Endothelial cell of umbilical vein (primary cell): ENCODE measurements at regions not wholly inside any gene's neighbourhood (a gene's known extent, or its start where the extent isn't known, plus 50 kb on each side); places are given as distances from the start of the nearest gene placed in this dataset.

Experiments used
- BruUV-seq: library from RNA; stranded (reverse); fragments of 400-500 nt; replicated peaks from 2 replicates; lab custom pipeline; 2021; lab: Mats Ljungman, UMichigan
- CTCF ChIA-PET: fragments of 300-600, 350-600 bp; sonication (Branson Sonifier 250); formaldehyde crosslinking; loops from one replicate; lab custom pipeline; 2021; ENCODE audit warnings: antibody characterized with exemption, inconsistent platforms; lab: Charles Lee
- POLR2A ChIA-PET: fragments of 300-600, 350-600 bp; sonication (Branson Sonifier 250); formaldehyde crosslinking; loops from one replicate; lab custom pipeline; 2021; ENCODE audit warnings: antibody characterized with exemption, inconsistent platforms; lab: Charles Lee
- DNase-seq: peaks from one replicate; pipeline ENCODE4 v3.0.0-alpha.2; 2011; ENCODE audit warnings: low read depth, low spot score
- FAIRE-seq: peaks from 2 replicates; lab custom pipeline; 2011; peaks lifted over from hg19 to GRCh38; lab: Jason Lieb, UNC
- H2AFZ ChIP-seq: 2 replicates; pipeline ENCODE4 v1.6.0; 2012; ENCODE audit warnings: low read depth, low read length, control low read depth, inconsistent platforms
- H3K27ac ChIP-seq: 2 replicates; pipeline ENCODE4 v1.5.1; 2011; ENCODE audit warnings: low read depth, mild to moderate bottlenecking, control low read depth, low read length, moderate library complexity; ENCODE audit not compliant: insufficient read depth
- H3K27me3 ChIP-seq, 2 experiments: 2 replicates each; pipeline versions ENCODE4 v1.6.0 to v1.6.1; 2011; ENCODE audit warnings: low read length in 2 of 2, mixed read lengths in 1 of 2; ENCODE audit not compliant: control insufficient read depth in 2 of 2, insufficient read depth in 2 of 2
- H3K36me3 ChIP-seq, 2 experiments: 2 replicates in 1 of 2; 3 replicates in 1 of 2; pipeline ENCODE4 v1.5.1; 2011; ENCODE audit warnings: low read length in 2 of 2, mild to moderate bottlenecking in 1 of 2, moderate library complexity in 1 of 2; ENCODE audit not compliant: control insufficient read depth in 2 of 2, insufficient read depth in 2 of 2; ENCODE audit errors: extremely low read depth in 1 of 2
- H3K4me1 ChIP-seq: 3 replicates; pipeline ENCODE4 v1.5.1; 2011; ENCODE audit warnings: mild to moderate bottlenecking, low read length; ENCODE audit not compliant: control insufficient read depth, insufficient read depth; ENCODE audit errors: extremely low read depth
- H3K4me2 ChIP-seq: 2 replicates; pipeline ENCODE4 v1.6.1; 2011; ENCODE audit warnings: low read length, control low read depth, mixed read lengths; ENCODE audit not compliant: insufficient read depth
- H3K4me3 ChIP-seq, 3 experiments: fragments of 200-600 bp in 1 of 3; sonication (generic), shearing (Covaris generic) in 1 of 3; replicated peaks in 1 of 3; 2 replicates each; pipeline ENCODE4 v1.5.1; 2011 to 2016; ENCODE audit warnings: control low read depth in 3 of 3, low read length in 3 of 3, mild to moderate bottlenecking in 2 of 3, inconsistent platforms in 1 of 3, low read depth in 1 of 3, moderate library complexity in 1 of 3; ENCODE audit not compliant: insufficient read depth in 1 of 3
- H3K79me2 ChIP-seq: 2 replicates; pipeline ENCODE4 v1.6.0; 2012; ENCODE audit warnings: low read length, inconsistent platforms; ENCODE audit not compliant: control insufficient read depth, insufficient read depth
- H3K9ac ChIP-seq: replicated peaks from 2 replicates; pipeline ENCODE3; 2011; ENCODE audit warnings: low read length, control low read depth; ENCODE audit not compliant: insufficient read depth; ENCODE audit errors: extremely low read depth
- H3K9me1 ChIP-seq: replicated peaks from 3 replicates; pipeline ENCODE4 v1.6.0; 2011; ENCODE audit warnings: mild to moderate bottlenecking, low read length; ENCODE audit not compliant: control insufficient read depth, insufficient read depth; ENCODE audit errors: extremely low read depth
- H3K9me3 ChIP-seq: replicated peaks from 2 replicates; pipeline ENCODE4 v1.5.1; 2012; ENCODE audit warnings: low read length, inconsistent platforms; ENCODE audit not compliant: control insufficient read depth, insufficient read depth
- H4K20me1 ChIP-seq: replicated peaks from 2 replicates; pipeline ENCODE3; 2011; ENCODE audit warnings: mild to moderate bottlenecking, low read length; ENCODE audit not compliant: control insufficient read depth, insufficient read depth; ENCODE audit errors: extremely low read depth
- CTCF ChIP-seq, 2 donors: IDR thresholded peaks; 1 replicate in 1 of 2; 2 replicates in 1 of 2; pipeline ENCODE4 v1.5.1; 2011; ENCODE audit warnings: low read length in 2 of 2, mild to moderate bottlenecking in 2 of 2, moderate library complexity in 2 of 2, control low read depth in 1 of 2, inconsistent platforms in 1 of 2, low read depth in 1 of 2; ENCODE audit not compliant: insufficient read depth in 1 of 2; ENCODE audit errors: extremely low read depth in 1 of 2
- EZH2 ChIP-seq: IDR thresholded peaks from 2 replicates; pipeline ENCODE4 v1.6.1; 2012; ENCODE audit warnings: borderline replicate concordance, low read depth, mild to moderate bottlenecking, moderate library complexity, low read length, inconsistent platforms; ENCODE audit not compliant: severe bottlenecking
- FOS ChIP-seq: IDR thresholded peaks from 2 replicates; pipeline ENCODE4 v1.6.1; 2011; ENCODE audit warnings: mild to moderate bottlenecking, low read length, moderate library complexity, borderline replicate concordance; ENCODE audit not compliant: insufficient read depth
- GATA2 ChIP-seq: IDR thresholded peaks from 2 replicates; pipeline ENCODE4 v1.7.0; 2011; ENCODE audit warnings: low read depth, mild to moderate bottlenecking, moderate library complexity, mixed read lengths, low read length; ENCODE audit not compliant: insufficient read length, insufficient read depth
- JUN ChIP-seq: IDR thresholded peaks from 2 replicates; pipeline ENCODE4 v1.6.1; 2011; ENCODE audit warnings: borderline replicate concordance, low read depth; ENCODE audit not compliant: insufficient read length, insufficient read depth
- MAX ChIP-seq: IDR thresholded peaks from 2 replicates; pipeline ENCODE4 v1.6.1; 2011; ENCODE audit not compliant: insufficient read depth, insufficient read length
- MYC ChIP-seq: IDR thresholded peaks from one replicate; pipeline ENCODE4 v1.6.1; 2011; ENCODE audit warnings: mild to moderate bottlenecking, low read depth, low read length
- POLR2A ChIP-seq: IDR thresholded peaks from 2 replicates; pipeline ENCODE4 v1.6.1; 2012; ENCODE audit warnings: low read depth, mild to moderate bottlenecking, control low read depth, low read length
- POLR2AphosphoS5 ChIP-seq: IDR thresholded peaks from 2 replicates; pipeline ENCODE4 v1.6.1; 2012; ENCODE audit warnings: low read depth, mild to moderate bottlenecking, control low read depth, low read length, moderate library complexity; ENCODE audit not compliant: insufficient read depth
- dilution Hi-C: fragments of 300-500 bp; cut with MboI; formaldehyde crosslinking; loops from one replicate; pipeline ENCODE4 v1.15.0; 2019; ENCODE audit warnings: low sequenced_read_pairs; ENCODE audit not compliant: extremely low pct_ligation_motif_present
- intact Hi-C: fragments of 100-400 bp; cut with micrococcal nuclease; formaldehyde crosslinking; loops from one replicate; pipeline ENCODE4 v1.10.0; 2022

GRCh38 chr7:16954321-16954720 lies 72.5 kb upstream of the AGR3 start:
- H3K79me2 ChIP-seq = no peaks in the 10 kb centered on the region
- no TSS peak for BruUV-seq
- H3K4me2 ChIP-seq = no peak overlapping the region
- no peaks in the 10 kb centered on the region for H3K9me1 ChIP-seq
- H3K9me3 ChIP-seq = no peaks in the 10 kb centered on the region
- H3K27ac ChIP-seq = no peak overlapping the region
- FAIRE-seq (peak; percentile 15), DNase-seq (peak; percentile 31)
- intact Hi-C loops = no loop called here
- no peak overlapping the region for H2AFZ ChIP-seq
- CTCF ChIA-PET = interaction anchor here (1.1 to 2.7 kb wide), 2 partner anchors 14 to 29 kb away, joined by 3 to 8 read pairs; no protein-coding TSS in a partner anchor
- H3K27me3 ChIP-seq = no peaks in the 10 kb centered on the region
- no peak overlapping the region for H3K9ac ChIP-seq
- no peaks in the 10 kb centered on the region for H3K36me3 ChIP-seq
- H4K20me1 ChIP-seq = no peaks in the 10 kb centered on the region
- dilution Hi-C loops = no loop called here
- POLR2A ChIA-PET = no interaction called here
- no peaks in the 10 kb centered on the region for H3K4me1 ChIP-seq
- H3K4me3 ChIP-seq = no peak overlapping the region
- TF ChIP-seq JUN (no peak), POLR2AphosphoS5 (no peak), POLR2A (no peak), CTCF (IDR thresholded peaks at IDR 0.05; ENCODE audit: extremely low read depth in 1 of 2, insufficient read depth in 1 of 2, low read depth in 1 of 2, low read length in 2 of 2) (no peak), MYC (no peak), GATA2 (no peak), MAX (no peak), FOS (no peak), EZH2 (no peak)
